ENCODE measurements at regions not wholly inside any gene's neighbourhood (a gene's known extent, or its start where the extent isn't known, plus 50 kb on each side); places are given as distances from the start of the nearest gene placed in this dataset.

DNA sequence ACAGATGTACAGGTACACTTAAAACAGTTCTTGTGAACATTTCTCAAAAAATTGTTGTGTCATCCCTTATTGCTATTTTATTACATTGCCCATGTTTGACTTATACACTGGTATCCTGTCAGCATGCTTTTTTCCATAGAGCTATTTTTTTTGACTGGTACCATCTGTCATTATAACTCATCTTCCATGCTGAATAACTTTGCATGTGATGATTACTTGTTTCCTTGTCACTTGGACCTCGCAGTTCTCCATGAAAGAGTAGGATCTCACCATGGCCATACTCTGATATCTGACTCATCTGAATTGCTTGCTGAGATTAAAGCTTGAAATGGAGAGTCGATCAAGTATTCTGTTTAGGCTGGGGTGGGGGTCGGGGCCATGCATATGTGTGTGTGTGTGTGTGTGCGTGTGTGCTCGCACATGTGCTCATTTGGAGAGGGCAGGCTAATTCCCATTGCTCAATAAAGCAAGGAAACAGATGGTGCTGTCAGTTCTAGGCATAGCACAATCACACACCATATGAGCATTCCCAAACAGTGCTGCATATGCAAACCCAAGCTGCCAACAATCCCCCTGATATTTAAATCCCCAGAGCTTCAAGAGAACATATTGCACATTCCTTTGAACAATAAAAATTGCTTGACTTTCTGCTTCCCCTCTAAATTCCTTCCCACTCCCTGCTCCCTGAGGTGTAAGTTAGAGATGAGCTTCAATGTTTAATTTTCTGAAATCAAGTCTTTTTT, 62.9 kb downstream of the NHLRC3 start:
- TF ChIP-seq, protein P1, sequence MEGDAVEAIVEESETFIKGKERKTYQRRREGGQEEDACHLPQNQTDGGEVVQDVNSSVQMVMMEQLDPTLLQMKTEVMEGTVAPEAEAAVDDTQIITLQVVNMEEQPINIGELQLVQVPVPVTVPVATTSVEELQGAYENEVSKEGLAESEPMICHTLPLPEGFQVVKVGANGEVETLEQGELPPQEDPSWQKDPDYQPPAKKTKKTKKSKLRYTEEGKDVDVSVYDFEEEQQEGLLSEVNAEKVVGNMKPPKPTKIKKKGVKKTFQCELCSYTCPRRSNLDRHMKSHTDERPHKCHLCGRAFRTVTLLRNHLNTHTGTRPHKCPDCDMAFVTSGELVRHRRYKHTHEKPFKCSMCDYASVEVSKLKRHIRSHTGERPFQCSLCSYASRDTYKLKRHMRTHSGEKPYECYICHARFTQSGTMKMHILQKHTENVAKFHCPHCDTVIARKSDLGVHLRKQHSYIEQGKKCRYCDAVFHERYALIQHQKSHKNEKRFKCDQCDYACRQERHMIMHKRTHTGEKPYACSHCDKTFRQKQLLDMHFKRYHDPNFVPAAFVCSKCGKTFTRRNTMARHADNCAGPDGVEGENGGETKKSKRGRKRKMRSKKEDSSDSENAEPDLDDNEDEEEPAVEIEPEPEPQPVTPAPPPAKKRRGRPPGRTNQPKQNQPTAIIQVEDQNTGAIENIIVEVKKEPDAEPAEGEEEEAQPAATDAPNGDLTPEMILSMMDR (IDR thresholded peaks at IDR 0.05; ENCODE audit: insufficient read depth, low read length, poor library complexity, severe bottlenecking) = no peak
- no peak overlapping the region for H3K4me3 ChIP-seq (replicated peaks; ENCODE audit: low read depth, low read length)
- DNase-seq (ENCODE audit: extremely low read depth, insufficient read length) = no peak
- H3K36me3 ChIP-seq (ENCODE audit: control insufficient read depth, insufficient read depth, low read length) = no peaks in the 10 kb centered on the region
- H3K27me3 ChIP-seq (replicated peaks; ENCODE audit: control insufficient read depth, insufficient read depth, low read length) = no peaks in the 10 kb centered on the region

- no peak for DNase-seq (ENCODE audit: extremely low read depth, insufficient read length)
- Histone ChIP-seq H3K27me3 (replicated peaks; ENCODE audit: control insufficient read depth, insufficient read depth, low read length) (peaks cover 1% of the 10 kb centered on the region), H3K4me3 (replicated peaks; ENCODE audit: low read depth, low read length) (no peak overlapping the region), H3K36me3 (ENCODE audit: control insufficient read depth, insufficient read depth, low read length) (no peaks in the 10 kb centered on the region)
- TF ChIP-seq, protein P1 (IDR thresholded peaks at IDR 0.05; ENCODE audit: insufficient read depth, low read length, poor library complexity, severe bottlenecking) = no peak
Measured at GRCh38 chr13:39102981-39103490, 64.8 kb downstream of the NHLRC3 start.

DNA sequence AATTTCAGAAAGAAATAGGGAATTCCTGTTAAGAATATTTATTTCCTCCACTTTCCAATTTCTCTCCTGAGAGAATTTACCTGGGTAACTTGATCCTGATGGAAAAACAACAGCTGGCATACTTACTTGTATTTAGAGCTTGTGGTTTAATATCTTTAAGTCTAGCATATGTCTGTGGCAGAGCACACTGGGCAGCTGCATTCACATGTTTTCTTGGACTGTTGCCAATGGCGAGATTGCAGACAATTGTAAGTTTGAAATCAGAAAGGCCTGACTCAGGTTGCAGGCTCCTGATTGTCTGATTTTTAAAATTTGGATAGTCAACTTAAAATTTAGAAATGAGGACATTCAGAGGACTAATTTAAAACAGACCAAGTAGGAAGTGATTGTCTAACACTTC, 66.9 kb downstream of the NHLRC3 start:
- Histone ChIP-seq H3K4me3 (replicated peaks; ENCODE audit: low read depth, low read length) (no peak overlapping the region), H3K27me3 (replicated peaks; ENCODE audit: control insufficient read depth, insufficient read depth, low read length) (peaks cover 1% of the 10 kb centered on the region), H3K36me3 (ENCODE audit: control insufficient read depth, insufficient read depth, low read length) (no peaks in the 10 kb centered on the region)
- TF ChIP-seq, protein P1 (IDR thresholded peaks at IDR 0.05; ENCODE audit: insufficient read depth, low read length, poor library complexity, severe bottlenecking) = no peak
- DNase-seq (ENCODE audit: extremely low read depth, insufficient read length) = no peak

DNA sequence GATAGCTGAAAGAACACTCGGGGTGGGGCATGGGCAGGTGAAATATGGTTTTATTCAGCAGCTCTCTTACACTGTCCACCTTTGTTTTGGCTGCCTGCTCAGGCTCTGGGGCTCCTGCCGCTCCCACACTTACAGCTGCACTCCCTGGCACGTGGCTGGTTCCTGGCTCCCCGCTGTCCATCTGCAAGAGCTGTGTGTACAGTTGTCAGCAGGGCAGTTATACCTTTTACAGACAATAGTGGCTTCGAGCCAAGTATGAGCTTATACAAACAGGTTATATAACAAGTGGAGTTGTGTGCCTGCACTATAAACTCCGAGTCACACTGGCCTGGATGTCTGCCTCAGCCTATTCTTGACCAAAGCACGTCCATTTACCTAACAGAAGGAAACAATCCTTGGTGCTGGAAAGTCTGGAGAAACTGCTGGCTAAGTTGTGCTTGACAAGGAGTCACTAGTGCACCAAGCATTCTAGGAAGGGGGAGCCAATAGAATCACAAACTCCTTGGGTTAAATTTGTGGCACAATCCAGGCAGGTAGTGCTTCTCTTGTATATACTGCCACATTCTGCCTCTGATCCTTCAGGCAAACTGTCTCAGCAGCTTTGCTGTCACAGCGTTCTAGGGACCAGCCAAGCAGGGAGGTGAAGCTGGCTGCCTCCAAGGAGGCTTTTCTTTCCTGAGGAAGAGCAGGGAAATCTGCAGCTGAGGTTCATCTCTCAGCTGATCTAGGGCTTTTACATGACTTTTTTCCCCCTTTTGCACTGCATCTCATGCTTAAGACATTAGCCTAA, 68.2 kb downstream of the NHLRC3 start:
- Histone ChIP-seq H3K27me3 (replicated peaks; ENCODE audit: control insufficient read depth, insufficient read depth, low read length) (peaks cover 1% of the 10 kb centered on the region), H3K4me3 (replicated peaks; ENCODE audit: low read depth, low read length) (no peak overlapping the region), H3K36me3 (ENCODE audit: control insufficient read depth, insufficient read depth, low read length) (no peaks in the 10 kb centered on the region)
- TF ChIP-seq, protein P1 (IDR thresholded peaks at IDR 0.05; ENCODE audit: insufficient read depth, low read length, poor library complexity, severe bottlenecking) = no peak
- DNase-seq (ENCODE audit: extremely low read depth, insufficient read length) = no peak

DNA sequence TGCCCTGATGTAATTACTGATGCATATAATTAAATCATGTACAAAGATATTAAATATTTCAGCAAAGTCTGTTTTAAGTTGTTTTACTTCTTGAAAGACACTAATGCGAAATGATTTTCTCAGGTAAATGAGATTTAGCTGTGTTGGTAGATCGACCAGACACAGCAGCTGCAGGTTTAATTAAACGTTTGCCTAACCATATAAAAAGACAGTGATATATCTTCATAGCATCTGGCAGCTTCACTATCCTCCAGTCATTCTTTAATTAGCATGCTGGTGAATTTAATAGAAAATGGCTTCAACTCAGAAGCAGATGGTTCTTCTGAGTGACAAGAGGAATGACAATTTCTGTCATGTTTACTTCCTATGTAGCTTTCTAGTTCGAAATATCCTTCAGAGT, 69.3 kb downstream of the NHLRC3 start:
- TF ChIP-seq, protein P1 (IDR thresholded peaks at IDR 0.05; ENCODE audit: insufficient read depth, low read length, poor library complexity, severe bottlenecking) = no peak
- Histone ChIP-seq H3K36me3 (ENCODE audit: control insufficient read depth, insufficient read depth, low read length) (no peaks in the 10 kb centered on the region), H3K4me3 (replicated peaks; ENCODE audit: low read depth, low read length) (no peak overlapping the region), H3K27me3 (replicated peaks; ENCODE audit: control insufficient read depth, insufficient read depth, low read length) (peaks cover 1% of the 10 kb centered on the region)
- no peak for DNase-seq (ENCODE audit: extremely low read depth, insufficient read length)
